Panc1 (cell line): ENCODE measurements at regions not wholly inside any gene's neighbourhood (a gene's known extent, or its start where the extent isn't known, plus 50 kb on each side); places are given as distances from the start of the nearest gene placed in this dataset.

Source experiments
- ATAC-seq: fragments of 200-7000 bp; cut with Tn5 transposase; 2 replicates; pipeline ENCODE4 v1.9.1; 2020; ENCODE audit warnings: mild to moderate bottlenecking, moderate library complexity
- BruUV-seq: library from RNA; stranded (reverse); fragments of 400-500 nt; replicated peaks from 2 replicates; lab custom pipeline; 2021; lab: Mats Ljungman, UMichigan
- CTCF ChIA-PET: fragments of 300-600 bp; sonication (Branson Sonifier 250); formaldehyde crosslinking; loops from one replicate; lab custom pipeline; 2022; ENCODE audit warnings: antibody characterized with exemption; lab: Charles Lee
- POLR2A ChIA-PET: fragments of 300-600 bp; sonication (Branson Sonifier 250); formaldehyde crosslinking; loops from one replicate; lab custom pipeline; 2022; ENCODE audit warnings: antibody characterized with exemption; lab: Charles Lee
- DNase-seq: peaks from one replicate; pipeline ENCODE4 v3.0.0-alpha.2; 2010; ENCODE audit warnings: low read depth, low spot score
- H3K27ac ChIP-seq: 2 replicates; pipeline ENCODE4 v1.5.1; 2011; ENCODE audit warnings: mild to moderate bottlenecking, low read length, inconsistent platforms
- H3K27me3 ChIP-seq: fragments of 200-500 bp; sonication (Bioruptor generic); 2 replicates; pipeline ENCODE4 v1.6.0; 2014; ENCODE audit warnings: low read length, inconsistent platforms; ENCODE audit not compliant: control insufficient read depth, insufficient read depth
- H3K36me3 ChIP-seq: fragments of 200-500 bp; sonication (Bioruptor generic); 2 replicates; pipeline ENCODE4 v1.5.1; 2014; ENCODE audit warnings: inconsistent platforms, mild to moderate bottlenecking, low read length, moderate library complexity; ENCODE audit not compliant: control insufficient read depth, insufficient read depth
- H3K4me1 ChIP-seq: 2 replicates; pipeline ENCODE4 v1.5.1; 2011; ENCODE audit warnings: inconsistent platforms, mild to moderate bottlenecking, low read length, moderate library complexity; ENCODE audit not compliant: control insufficient read depth, insufficient read depth
- H3K4me3 ChIP-seq, 2 experiments: 2 replicates each; pipeline ENCODE4 v1.5.1; 2011 to 2012; ENCODE audit warnings: low read depth in 2 of 2, low read length in 2 of 2, mild to moderate bottlenecking in 2 of 2, inconsistent platforms in 1 of 2, moderate library complexity in 1 of 2
- H3K9me3 ChIP-seq: fragments of 200-500 bp; sonication (Bioruptor generic); 2 replicates; pipeline ENCODE4 v1.5.1; 2014; ENCODE audit warnings: low read depth, mild to moderate bottlenecking, inconsistent platforms, low read length, moderate library complexity; ENCODE audit not compliant: control insufficient read depth, insufficient read depth
- CTCF ChIP-seq: fragments of 450-650 bp; IDR thresholded peaks from 2 replicates; pipeline ENCODE4 v1.5.1; 2017; ENCODE audit warnings: mild to moderate bottlenecking
- POLR2AphosphoS5 ChIP-seq: IDR thresholded peaks from 2 replicates; pipeline ENCODE4 v1.6.1; 2012; ENCODE audit warnings: mild to moderate bottlenecking, low read depth, low read length, moderate library complexity
- REST ChIP-seq, 2 experiments: IDR thresholded peaks; 2 replicates each; pipeline ENCODE4 v1.6.1; 2011 to 2012; ENCODE audit warnings: low read depth in 2 of 2, control low read depth in 1 of 2, low read length in 1 of 2, mild to moderate bottlenecking in 1 of 2, moderate library complexity in 1 of 2; ENCODE audit not compliant: insufficient read depth in 1 of 2
- SIN3A ChIP-seq: IDR thresholded peaks from 2 replicates; pipeline ENCODE4 v1.6.1; 2012; ENCODE audit warnings: low read depth, mild to moderate bottlenecking, low read length, moderate library complexity, borderline replicate concordance; ENCODE audit not compliant: insufficient read depth
- TCF7L2 ChIP-seq: IDR thresholded peaks from 2 replicates; pipeline ENCODE4 v1.6.1; 2011; ENCODE audit warnings: mild to moderate bottlenecking, low read depth, low read length, inconsistent platforms
- in situ Hi-C: cut with HindIII; loops from 2 replicates; pipeline ENCODE4 v1.10.0; 2016; ENCODE audit warnings: low sequenced_read_pairs, low pct_unique_long_range_greater_than_20kb
- intact Hi-C: fragments of 100-400 bp; cut with micrococcal nuclease; formaldehyde crosslinking; loops from one replicate; pipeline ENCODE4 v1.10.0; 2022; ENCODE audit not compliant: unreplicated experiment

- Histone ChIP-seq H3K36me3 (no peaks in the 10 kb centered on the region), H3K4me1 (no peaks in the 10 kb centered on the region), H3K27me3 (peaks cover 2% of the 10 kb centered on the region), H3K27ac (no peak overlapping the region), H3K9me3 (no peaks in the 10 kb centered on the region), H3K4me3 (no peak overlapping the region)
- TF ChIP-seq CTCF: no peak
- TF ChIP-seq TCF7L2: no peak
- no peak for TF ChIP-seq SIN3A
- ChIA-PET POLR2A (no interaction called here), CTCF (no interaction called here)
- intact Hi-C loops (no loop called here), in situ Hi-C loops (no loop called here)
- BruUV-seq: no TSS peak
- ATAC-seq: 0 out of 2 replicates have a peak, but pooled peaks have one; percentile 18
- no peak for DNase-seq
Observed at GRCh38 chr11:70603756-70604211, 205.5 kb downstream of the CTTN start.

GRCh38 chr11:70604221-70604620 lies 205.9 kb downstream of the CTTN start:
- ChIA-PET CTCF (no interaction called here), POLR2A (no interaction called here)
- no peaks in the 10 kb centered on the region for H3K4me1 ChIP-seq
- intact Hi-C loops: no loop called here
- H3K27ac ChIP-seq: no peak overlapping the region
- ATAC-seq (no peak; the same call in 1 of the 2 replicates), DNase-seq (no peak)
- no peaks in the 10 kb centered on the region for H3K9me3 ChIP-seq
- no peaks in the 10 kb centered on the region for H3K36me3 ChIP-seq
- BruUV-seq: no TSS peak
- no peak overlapping the region for H3K4me3 ChIP-seq
- no peaks in the 10 kb centered on the region for H3K27me3 ChIP-seq
- in situ Hi-C loops: no loop called here
- no peak for TF ChIP-seq TCF7L2
- TF ChIP-seq POLR2AphosphoS5: no peak
- TF ChIP-seq REST (IDR thresholded peaks at IDR 0.05; ENCODE audit: insufficient read depth in 1 of 2, low read depth in 2 of 2, low read length in 1 of 2): no peak
- no peak for TF ChIP-seq CTCF
- TF ChIP-seq SIN3A: no peak
